C4-2B (cell line): ENCODE measurements at regions not wholly inside any gene's neighbourhood (a gene's known extent, or its start where the extent isn't known, plus 50 kb on each side); places are given as distances from the start of the nearest gene placed in this dataset.

Experiments used
- CTCF ChIP-seq: fragments of 450-650 bp; conservative IDR thresholded peaks from 2 replicates; pipeline ENCODE4 v1.5.1; 2017; ENCODE audit warnings: mild to moderate bottlenecking
- ZFX ChIP-seq: fragments of 450-650 bp; IDR thresholded peaks from 2 replicates; pipeline ENCODE4 v1.6.1; 2017

GRCh38 chr9:107175816-107176435, 107.2 kb upstream of the RAD23B start:
- no peak for TF ChIP-seq CTCF
- no peak for TF ChIP-seq ZFX
